H9 (cell line): ENCODE measurements at regions not wholly inside any gene's neighbourhood (a gene's known extent, or its start where the extent isn't known, plus 50 kb on each side); places are given as distances from the start of the nearest gene placed in this dataset.
A peak's percentile ranks its signal among the peaks of the same experiment; 100 is the strongest.

Source experiments
- DNase-seq: peaks from one replicate; pipeline ENCODE4 v3.0.0-alpha.2; 2017
- H2AFZ ChIP-seq: one replicate; pipeline ENCODE4 v1.6.1; 2013; ENCODE audit warnings: mild to moderate bottlenecking, low read length, control low read depth, moderate library complexity
- H2AK5ac ChIP-seq: 2 replicates; pipeline ENCODE4 v1.6.1; 2013; ENCODE audit warnings: low read length, control low read depth, mixed read lengths; ENCODE audit not compliant: insufficient read length
- H2BK120ac ChIP-seq: one replicate; pipeline ENCODE4 v1.6.1; 2013; ENCODE audit warnings: low read depth, mild to moderate bottlenecking, low read length, control low read depth, inconsistent platforms; ENCODE audit not compliant: poor library complexity, severe bottlenecking
- H2BK12ac ChIP-seq: 2 replicates; pipeline ENCODE4 v1.6.1; 2013; ENCODE audit warnings: low read length, control low read depth, mixed read lengths, low read depth; ENCODE audit not compliant: insufficient read length
- H2BK15ac ChIP-seq: 2 replicates; pipeline ENCODE4 v1.6.1; 2013; ENCODE audit warnings: low read depth, low read length, control low read depth
- H2BK20ac ChIP-seq: one replicate; pipeline ENCODE4 v1.6.1; 2013; ENCODE audit warnings: low read depth, mild to moderate bottlenecking, low read length, control low read depth, inconsistent platforms; ENCODE audit not compliant: poor library complexity, severe bottlenecking
- H2BK5ac ChIP-seq: 2 replicates; pipeline ENCODE4 v1.6.1; 2013; ENCODE audit warnings: low read length, control low read depth, mixed read lengths; ENCODE audit not compliant: insufficient read length
- H3K14ac ChIP-seq: 2 replicates; pipeline ENCODE4 v1.6.1; 2013; ENCODE audit warnings: low read length, control low read depth; ENCODE audit not compliant: insufficient read depth
- H3K18ac ChIP-seq: 2 replicates; pipeline ENCODE4 v1.6.1; 2013; ENCODE audit warnings: low read depth, mild to moderate bottlenecking, mixed read lengths, low read length, control low read depth; ENCODE audit not compliant: insufficient read length
- H3K23ac ChIP-seq: 2 replicates; pipeline ENCODE4 v1.6.1; 2013; ENCODE audit warnings: low read length, control low read depth, mixed read lengths, low read depth; ENCODE audit not compliant: insufficient read length
- H3K23me2 ChIP-seq: 2 replicates; pipeline ENCODE4 v1.6.1; 2013; ENCODE audit warnings: low read depth, mild to moderate bottlenecking, mixed read lengths, low read length, control low read depth; ENCODE audit not compliant: insufficient read length, poor library complexity, severe bottlenecking
- H3K27ac ChIP-seq: 2 replicates; pipeline ENCODE4 v1.5.1; 2013; ENCODE audit warnings: low read length, control low read depth, mixed read lengths, low read depth; ENCODE audit not compliant: insufficient read length
- H3K27me3 ChIP-seq: 2 replicates; pipeline ENCODE4 v1.6.1; 2013; ENCODE audit warnings: low read length, control low read depth, inconsistent platforms; ENCODE audit not compliant: insufficient read depth
- H3K4ac ChIP-seq: 2 replicates; pipeline ENCODE4 v1.6.1; 2013; ENCODE audit warnings: low read depth, mild to moderate bottlenecking, control low read depth, inconsistent platforms, low read length, moderate library complexity
- H3K4me1 ChIP-seq: 2 replicates; pipeline ENCODE4 v1.6.1; 2013; ENCODE audit warnings: low read length, control low read depth, inconsistent platforms; ENCODE audit not compliant: insufficient read depth
- H3K4me2 ChIP-seq: 2 replicates; pipeline ENCODE4 v1.6.1; 2013; ENCODE audit warnings: low read length, control low read depth, mixed read lengths; ENCODE audit not compliant: insufficient read length, insufficient read depth
- H3K56ac ChIP-seq: 2 replicates; pipeline ENCODE4 v1.6.1; 2013; ENCODE audit warnings: low read depth, mild to moderate bottlenecking, mixed read lengths, low read length, control low read depth; ENCODE audit not compliant: insufficient read length
- H3K79me1 ChIP-seq: 2 replicates; pipeline ENCODE4 v1.6.1; 2013; ENCODE audit warnings: low read depth, mild to moderate bottlenecking, moderate library complexity, low read length, control low read depth, inconsistent platforms; ENCODE audit not compliant: insufficient read depth, poor library complexity, severe bottlenecking
- H3K79me2 ChIP-seq: 2 replicates; pipeline ENCODE4 v1.6.1; 2013; ENCODE audit warnings: low read length, control low read depth, inconsistent platforms; ENCODE audit not compliant: insufficient read depth
- H3K9ac ChIP-seq: 2 replicates; pipeline ENCODE4 v1.6.1; 2013; ENCODE audit warnings: low read length, control low read depth, mixed read lengths; ENCODE audit not compliant: insufficient read length; ENCODE audit errors: extremely low read depth
- H3K9me3 ChIP-seq: one replicate; pipeline ENCODE4 v1.6.1; 2013; ENCODE audit warnings: low read depth, low read length, inconsistent platforms; ENCODE audit not compliant: control insufficient read depth
- H3T11ph ChIP-seq: one replicate; pipeline ENCODE4 v1.6.1; 2013; ENCODE audit warnings: mild to moderate bottlenecking, low read length, control low read depth, inconsistent platforms
- H4K20me1 ChIP-seq: one replicate; pipeline ENCODE4 v1.6.1; 2013; ENCODE audit not compliant: control insufficient read depth, insufficient read length, insufficient read depth
- H4K5ac ChIP-seq: 2 replicates; pipeline ENCODE4 v1.6.1; 2013; ENCODE audit warnings: low read depth, mild to moderate bottlenecking, mixed read lengths, low read length, control low read depth; ENCODE audit not compliant: insufficient read length
- H4K8ac ChIP-seq: replicated peaks from 2 replicates; pipeline ENCODE4 v1.6.1; 2013; ENCODE audit warnings: low read length, control low read depth, mixed read lengths, low read depth; ENCODE audit not compliant: insufficient read length
- H4K91ac ChIP-seq: 2 replicates; pipeline ENCODE4 v1.6.1; 2013; ENCODE audit warnings: low read depth, mild to moderate bottlenecking, moderate library complexity, mixed read lengths, low read length, control low read depth; ENCODE audit not compliant: insufficient read length
- H3K27ac Mint-ChIP-seq, 3 experiments: 2 replicates in 2 of 3; 3 replicates in 1 of 3; pipeline ENCODE4 v1.8.0; 2020 to 2021; ENCODE audit warnings: mixed read lengths in 3 of 3, mild to moderate bottlenecking in 1 of 3, moderate library complexity in 1 of 3
- H3K27me3 Mint-ChIP-seq: 2 replicates; pipeline ENCODE4 v1.8.0; 2021; ENCODE audit warnings: low read depth, mild to moderate bottlenecking, moderate library complexity, mixed read lengths
- H3K36me3 Mint-ChIP-seq, 3 experiments: 2 replicates in 2 of 3; 3 replicates in 1 of 3; pipeline ENCODE4 v1.8.0; 2020 to 2021; ENCODE audit warnings: low read depth in 3 of 3, mixed read lengths in 3 of 3; ENCODE audit not compliant: insufficient read depth in 1 of 3
- H3K4me1 Mint-ChIP-seq, 2 experiments: 2 replicates each; pipeline ENCODE4 v1.8.0; 2020; ENCODE audit warnings: mixed read lengths in 2 of 2
- H3K4me3 Mint-ChIP-seq, 2 experiments: 2 replicates in 1 of 2; 3 replicates in 1 of 2; pipeline ENCODE4 v1.8.0; 2020 to 2021; ENCODE audit warnings: mild to moderate bottlenecking in 2 of 2, mixed read lengths in 2 of 2, moderate library complexity in 1 of 2
- H3K9me3 Mint-ChIP-seq, 2 experiments: 2 replicates in 1 of 2; 3 replicates in 1 of 2; pipeline ENCODE4 v1.8.0; 2020; ENCODE audit warnings: mild to moderate bottlenecking in 2 of 2, mixed read lengths in 2 of 2, moderate library complexity in 1 of 2
- WGBS: extraction: QIAGEN DNeasy Blood & Tissue Kit; methylation state at CpG from one replicate; pipeline ENCODE4 v1.1.7; 2013; ENCODE audit warnings: missing lambda C conversion rate, low lambda C conversion rate, mixed read lengths; ENCODE audit not compliant: insufficient read length; ENCODE audit errors: extremely low coverage; 5-methylcytosine and 5-hydroxymethylcytosine counted together
- TF ChIP-seq, protein P1 (sequence below): fragments of 200-600 bp; sonication (generic); conservative IDR thresholded peaks from 3 replicates; pipeline ENCODE4 v1.8.0; 2021; ENCODE audit warnings: antibody characterized with exemption, mild to moderate bottlenecking

DNA sequence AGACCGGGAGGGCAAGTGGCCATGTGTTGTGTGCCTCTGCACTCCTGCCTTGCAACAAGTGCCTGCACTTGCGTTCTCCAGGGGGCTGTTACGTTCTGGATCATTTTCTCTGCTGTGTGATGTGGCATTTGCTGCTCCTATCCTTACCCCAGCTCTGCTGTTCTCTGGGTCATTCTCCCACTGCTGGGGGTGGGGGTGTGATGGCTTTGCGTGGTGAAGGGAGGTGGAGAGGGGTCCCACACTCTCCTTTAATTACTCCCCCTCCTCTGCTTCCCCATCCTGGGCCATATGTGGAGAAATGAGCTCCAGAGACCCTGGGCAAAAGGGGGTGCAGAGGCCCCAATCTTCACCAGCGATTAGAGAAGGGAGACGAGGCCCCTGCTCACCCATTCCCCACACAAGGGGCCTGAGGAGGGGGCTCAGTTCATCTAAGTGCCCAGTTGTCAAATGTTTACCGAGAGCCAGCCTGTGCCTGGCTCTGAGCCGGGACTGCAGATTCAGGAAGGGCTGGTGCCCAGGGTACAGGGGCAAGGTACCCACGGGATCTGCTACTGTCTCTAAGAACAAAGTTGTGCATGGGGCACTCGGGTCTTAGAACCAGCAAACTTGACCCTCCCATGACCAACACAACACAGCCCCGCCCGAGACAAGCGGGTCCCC, 355.4 kb downstream of the PTPRU start:
- H3K9ac ChIP-seq: no peak overlapping the region
- no peak overlapping the region for H3K27ac ChIP-seq
- no CpG with 5 or more reads among the region's 13 CpGs for WGBS
- H3K4ac ChIP-seq: no peak overlapping the region
- DNase-seq: no peak
- no peak overlapping the region for H3K4me2 ChIP-seq
- H3K79me2 ChIP-seq: no peaks in the 10 kb centered on the region
- Mint-ChIP-seq H3K27ac (peak overlapping the region in 1 of 3 experiments; percentile 29; a peak in 2 of 7 replicates), H3K36me3 (no peaks in the 10 kb centered on the region), H3K27me3 (peaks cover 2% of the 10 kb centered on the region; the same call in 1 of the 2 replicates), H3K4me3 (no peak overlapping the region), H3K9me3 (no peaks in the 10 kb centered on the region; a peak in 2 of 5 replicates), H3K4me1 (peaks cover 10 to 15% of the 10 kb centered on the region in 2 experiments)
- H3K14ac ChIP-seq: no peak overlapping the region
- no peaks in the 10 kb centered on the region for H3K4me1 ChIP-seq
- no peaks in the 10 kb centered on the region for H3K27me3 ChIP-seq
- no peak overlapping the region for H2BK5ac ChIP-seq
- no peaks in the 10 kb centered on the region for H3K79me1 ChIP-seq
- no peaks in the 10 kb centered on the region for H4K20me1 ChIP-seq
- H4K8ac ChIP-seq: no peak overlapping the region
- no peak overlapping the region for H2BK20ac ChIP-seq
- no peak overlapping the region for H4K91ac ChIP-seq
- no peak overlapping the region for H2AK5ac ChIP-seq
- no peak overlapping the region for H2BK12ac ChIP-seq
- H3T11ph ChIP-seq: no peak overlapping the region
- no peak overlapping the region for H2BK120ac ChIP-seq
- H3K23ac ChIP-seq: no peak overlapping the region
- TF ChIP-seq, protein P1, sequence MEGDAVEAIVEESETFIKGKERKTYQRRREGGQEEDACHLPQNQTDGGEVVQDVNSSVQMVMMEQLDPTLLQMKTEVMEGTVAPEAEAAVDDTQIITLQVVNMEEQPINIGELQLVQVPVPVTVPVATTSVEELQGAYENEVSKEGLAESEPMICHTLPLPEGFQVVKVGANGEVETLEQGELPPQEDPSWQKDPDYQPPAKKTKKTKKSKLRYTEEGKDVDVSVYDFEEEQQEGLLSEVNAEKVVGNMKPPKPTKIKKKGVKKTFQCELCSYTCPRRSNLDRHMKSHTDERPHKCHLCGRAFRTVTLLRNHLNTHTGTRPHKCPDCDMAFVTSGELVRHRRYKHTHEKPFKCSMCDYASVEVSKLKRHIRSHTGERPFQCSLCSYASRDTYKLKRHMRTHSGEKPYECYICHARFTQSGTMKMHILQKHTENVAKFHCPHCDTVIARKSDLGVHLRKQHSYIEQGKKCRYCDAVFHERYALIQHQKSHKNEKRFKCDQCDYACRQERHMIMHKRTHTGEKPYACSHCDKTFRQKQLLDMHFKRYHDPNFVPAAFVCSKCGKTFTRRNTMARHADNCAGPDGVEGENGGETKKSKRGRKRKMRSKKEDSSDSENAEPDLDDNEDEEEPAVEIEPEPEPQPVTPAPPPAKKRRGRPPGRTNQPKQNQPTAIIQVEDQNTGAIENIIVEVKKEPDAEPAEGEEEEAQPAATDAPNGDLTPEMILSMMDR: no peak
- H3K18ac ChIP-seq: no peak overlapping the region
- H3K9me3 ChIP-seq: no peaks in the 10 kb centered on the region
- H3K23me2 ChIP-seq: no peaks in the 10 kb centered on the region
- no peak overlapping the region for H4K5ac ChIP-seq
- H3K56ac ChIP-seq: no peak overlapping the region
- H2BK15ac ChIP-seq: no peak overlapping the region
- no peak overlapping the region for H2AFZ ChIP-seq
